Neural cell (in vitro differentiated cells): ENCODE measurements at regions not wholly inside any gene's neighbourhood (a gene's known extent, or its start where the extent isn't known, plus 50 kb on each side); places are given as distances from the start of the nearest gene placed in this dataset.

Experiments
- H2AFZ ChIP-seq: fragments of 200-600, 300-800 bp; sonication (generic), shearing (Covaris generic); 2 replicates; pipeline ENCODE4 v1.6.0; 2014; ENCODE audit warnings: low read depth, mild to moderate bottlenecking, antibody characterized with exemption, low read length, moderate library complexity
- H3F3A ChIP-seq: fragments of 200-600 bp; shearing (Covaris generic); 2 replicates; pipeline ENCODE4 v1.6.1; 2016; ENCODE audit warnings: mild to moderate bottlenecking, moderate library complexity, mixed read lengths, antibody characterized with exemption, low read length; ENCODE audit not compliant: insufficient read depth, poor library complexity, severe bottlenecking
- H3K27ac ChIP-seq: fragments of 200-600, 300-800 bp; sonication (generic), shearing (Covaris generic); 2 replicates; pipeline ENCODE4 v1.5.1; 2014; ENCODE audit warnings: mild to moderate bottlenecking, low read length, moderate library complexity
- H3K27me3 ChIP-seq: fragments of 300-800, 200-600 bp; sonication (generic), shearing (Covaris generic); 2 replicates; pipeline ENCODE4 v1.6.0; 2014; ENCODE audit warnings: mild to moderate bottlenecking, low read depth, low read length, moderate library complexity; ENCODE audit not compliant: insufficient read depth
- H3K36me3 ChIP-seq: fragments of 300-800, 200-600 bp; sonication (generic), shearing (Covaris generic); 2 replicates; pipeline ENCODE4 v1.5.1; 2014; ENCODE audit warnings: mild to moderate bottlenecking, antibody characterized with exemption, low read length, moderate library complexity; ENCODE audit not compliant: insufficient read depth
- H3K4me2 ChIP-seq: fragments of 300-800, 200-600 bp; sonication (generic), shearing (Covaris generic); 2 replicates; pipeline ENCODE4 v1.6.0; 2014; ENCODE audit warnings: mild to moderate bottlenecking, low read length
- H3K4me3 ChIP-seq: fragments of 300-800, 200-600 bp; sonication (generic), shearing (Covaris generic); 2 replicates; pipeline ENCODE4 v1.5.1; 2014; ENCODE audit warnings: mild to moderate bottlenecking, low read length, moderate library complexity
- H3K79me2 ChIP-seq: fragments of 200-600 bp; shearing (Covaris generic); replicated peaks from 2 replicates; pipeline ENCODE4 v1.6.0; 2014; ENCODE audit warnings: mild to moderate bottlenecking, low read length, moderate library complexity; ENCODE audit not compliant: insufficient read depth
- H3K9ac ChIP-seq: fragments of 300-800, 200-600 bp; sonication (generic), shearing (Covaris generic); 2 replicates; pipeline ENCODE4 v1.6.1; 2016; ENCODE audit warnings: mild to moderate bottlenecking, low read length, mixed read lengths
- H3K9me2 ChIP-seq: fragments of 200-600 bp; shearing (Covaris generic); 2 replicates; pipeline ENCODE4 v1.6.1; 2016; ENCODE audit warnings: mild to moderate bottlenecking, low read length, mixed read lengths; ENCODE audit not compliant: insufficient read depth
- H3K9me3 ChIP-seq: fragments of 200-600, 300-800 bp; sonication (generic), shearing (Covaris generic); 2 replicates; pipeline ENCODE4 v1.6.1; 2016; ENCODE audit warnings: mild to moderate bottlenecking, mixed run types, low read length, moderate library complexity, mixed read lengths
- H4K20me1 ChIP-seq: fragments of 200-600 bp; shearing (Covaris generic); 2 replicates; pipeline ENCODE4 v1.6.1; 2016; ENCODE audit warnings: mild to moderate bottlenecking, mixed run types; ENCODE audit not compliant: insufficient read depth
- EP300 ChIP-seq: fragments of 450-650 bp; conservative IDR thresholded peaks from 2 replicates; pipeline ENCODE4 v1.6.1; 2014; ENCODE audit warnings: antibody characterized with exemption, mild to moderate bottlenecking, moderate library complexity; ENCODE audit not compliant: poor library complexity, severe bottlenecking
- EZH2 ChIP-seq: fragments of 200-600, 300-800 bp; shearing (Covaris generic), sonication (generic); IDR thresholded peaks from 2 replicates; pipeline ENCODE4 v1.6.1; 2014; ENCODE audit warnings: antibody characterized with exemption, low read length, borderline replicate concordance, mild to moderate bottlenecking; ENCODE audit not compliant: insufficient read depth, poor library complexity, severe bottlenecking
- MXI1 ChIP-seq: fragments of 450-650 bp; conservative IDR thresholded peaks from 2 replicates; pipeline ENCODE4 v1.6.1; 2014; ENCODE audit warnings: antibody characterized with exemption, mild to moderate bottlenecking; ENCODE audit not compliant: poor library complexity, severe bottlenecking
- POLR2AphosphoS5 ChIP-seq: IDR thresholded peaks from 2 replicates; pipeline ENCODE4 v1.6.1; 2012
- RAD21 ChIP-seq: fragments of 450-650 bp; conservative IDR thresholded peaks from 2 replicates; pipeline ENCODE4 v1.6.1; 2014; ENCODE audit warnings: antibody characterized with exemption, mild to moderate bottlenecking, moderate library complexity
- SMC3 ChIP-seq: fragments of 450-650 bp; conservative IDR thresholded peaks from 2 replicates; pipeline ENCODE4 v1.6.1; 2014; ENCODE audit warnings: antibody characterized with exemption, mild to moderate bottlenecking, moderate library complexity; ENCODE audit not compliant: poor library complexity
- TAF1 ChIP-seq: IDR thresholded peaks from 2 replicates; pipeline ENCODE4 v1.6.1; 2012; ENCODE audit warnings: low read depth
- TF ChIP-seq, protein P1 (sequence below): IDR thresholded peaks from 2 replicates; pipeline ENCODE4 v1.6.1; 2012; ENCODE audit warnings: borderline replicate concordance
- TF ChIP-seq, protein P2 (sequence below): fragments of 450-650 bp; IDR thresholded peaks from 2 replicates; pipeline ENCODE4 v1.5.1; 2014; ENCODE audit warnings: antibody characterized with exemption, mild to moderate bottlenecking, moderate library complexity; ENCODE audit not compliant: poor library complexity, severe bottlenecking

DNA sequence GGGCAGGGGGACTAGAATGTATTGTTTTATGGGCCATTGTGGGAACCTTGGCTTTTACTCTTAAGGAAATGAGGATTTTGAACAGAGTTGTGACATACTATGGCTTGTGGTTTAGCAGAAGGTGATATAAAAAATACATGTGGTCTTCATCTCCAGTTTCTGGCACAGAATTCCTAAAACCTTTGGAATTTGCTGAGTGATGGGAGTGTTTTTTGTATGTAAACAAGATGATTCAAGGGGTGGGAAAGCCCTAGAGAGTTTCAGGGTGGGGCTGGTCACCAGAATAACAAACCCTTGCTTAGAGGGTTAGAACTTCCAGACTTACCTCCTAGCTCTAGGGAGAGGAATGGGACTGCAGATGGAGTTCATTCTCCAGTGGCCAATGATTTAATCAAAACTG is 316.1 kb downstream of the PHKB start:
- no peaks in the 10 kb centered on the region for H3K36me3 ChIP-seq
- H2AFZ ChIP-seq = no peak overlapping the region
- no peak for TF ChIP-seq MXI1
- TF ChIP-seq, protein P1, sequence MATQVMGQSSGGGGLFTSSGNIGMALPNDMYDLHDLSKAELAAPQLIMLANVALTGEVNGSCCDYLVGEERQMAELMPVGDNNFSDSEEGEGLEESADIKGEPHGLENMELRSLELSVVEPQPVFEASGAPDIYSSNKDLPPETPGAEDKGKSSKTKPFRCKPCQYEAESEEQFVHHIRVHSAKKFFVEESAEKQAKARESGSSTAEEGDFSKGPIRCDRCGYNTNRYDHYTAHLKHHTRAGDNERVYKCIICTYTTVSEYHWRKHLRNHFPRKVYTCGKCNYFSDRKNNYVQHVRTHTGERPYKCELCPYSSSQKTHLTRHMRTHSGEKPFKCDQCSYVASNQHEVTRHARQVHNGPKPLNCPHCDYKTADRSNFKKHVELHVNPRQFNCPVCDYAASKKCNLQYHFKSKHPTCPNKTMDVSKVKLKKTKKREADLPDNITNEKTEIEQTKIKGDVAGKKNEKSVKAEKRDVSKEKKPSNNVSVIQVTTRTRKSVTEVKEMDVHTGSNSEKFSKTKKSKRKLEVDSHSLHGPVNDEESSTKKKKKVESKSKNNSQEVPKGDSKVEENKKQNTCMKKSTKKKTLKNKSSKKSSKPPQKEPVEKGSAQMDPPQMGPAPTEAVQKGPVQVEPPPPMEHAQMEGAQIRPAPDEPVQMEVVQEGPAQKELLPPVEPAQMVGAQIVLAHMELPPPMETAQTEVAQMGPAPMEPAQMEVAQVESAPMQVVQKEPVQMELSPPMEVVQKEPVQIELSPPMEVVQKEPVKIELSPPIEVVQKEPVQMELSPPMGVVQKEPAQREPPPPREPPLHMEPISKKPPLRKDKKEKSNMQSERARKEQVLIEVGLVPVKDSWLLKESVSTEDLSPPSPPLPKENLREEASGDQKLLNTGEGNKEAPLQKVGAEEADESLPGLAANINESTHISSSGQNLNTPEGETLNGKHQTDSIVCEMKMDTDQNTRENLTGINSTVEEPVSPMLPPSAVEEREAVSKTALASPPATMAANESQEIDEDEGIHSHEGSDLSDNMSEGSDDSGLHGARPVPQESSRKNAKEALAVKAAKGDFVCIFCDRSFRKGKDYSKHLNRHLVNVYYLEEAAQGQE = no peak
- TF ChIP-seq, protein P2, sequence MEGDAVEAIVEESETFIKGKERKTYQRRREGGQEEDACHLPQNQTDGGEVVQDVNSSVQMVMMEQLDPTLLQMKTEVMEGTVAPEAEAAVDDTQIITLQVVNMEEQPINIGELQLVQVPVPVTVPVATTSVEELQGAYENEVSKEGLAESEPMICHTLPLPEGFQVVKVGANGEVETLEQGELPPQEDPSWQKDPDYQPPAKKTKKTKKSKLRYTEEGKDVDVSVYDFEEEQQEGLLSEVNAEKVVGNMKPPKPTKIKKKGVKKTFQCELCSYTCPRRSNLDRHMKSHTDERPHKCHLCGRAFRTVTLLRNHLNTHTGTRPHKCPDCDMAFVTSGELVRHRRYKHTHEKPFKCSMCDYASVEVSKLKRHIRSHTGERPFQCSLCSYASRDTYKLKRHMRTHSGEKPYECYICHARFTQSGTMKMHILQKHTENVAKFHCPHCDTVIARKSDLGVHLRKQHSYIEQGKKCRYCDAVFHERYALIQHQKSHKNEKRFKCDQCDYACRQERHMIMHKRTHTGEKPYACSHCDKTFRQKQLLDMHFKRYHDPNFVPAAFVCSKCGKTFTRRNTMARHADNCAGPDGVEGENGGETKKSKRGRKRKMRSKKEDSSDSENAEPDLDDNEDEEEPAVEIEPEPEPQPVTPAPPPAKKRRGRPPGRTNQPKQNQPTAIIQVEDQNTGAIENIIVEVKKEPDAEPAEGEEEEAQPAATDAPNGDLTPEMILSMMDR = no peak
- no peak for TF ChIP-seq EP300
- no peak for TF ChIP-seq POLR2AphosphoS5
- no peak for TF ChIP-seq EZH2
- no peak for TF ChIP-seq RAD21
- no peak for TF ChIP-seq SMC3
- TF ChIP-seq TAF1 = no peak

DNA sequence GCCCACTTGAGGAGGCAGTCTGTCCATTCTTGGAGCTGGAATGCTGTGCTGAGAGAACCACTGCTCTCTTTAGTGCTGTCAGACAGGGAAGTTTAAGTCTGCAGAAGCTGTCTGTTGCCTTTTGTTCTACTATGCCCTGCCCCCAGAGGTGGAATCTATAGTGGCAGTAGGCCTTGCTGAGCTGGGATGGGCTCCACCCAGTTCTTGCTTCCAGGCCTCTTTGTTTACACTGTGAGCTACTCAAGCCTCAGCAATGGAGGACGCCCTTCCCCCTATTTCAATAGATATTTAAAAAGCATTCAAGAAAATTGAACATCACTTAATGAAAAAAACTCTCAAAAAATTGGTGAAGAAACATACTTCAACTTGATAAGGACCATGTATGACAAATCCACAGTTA is 313.5 kb downstream of the PHKB start:
- no peaks in the 10 kb centered on the region for H3F3A ChIP-seq
- no peaks in the 10 kb centered on the region for H3K36me3 ChIP-seq
- no peaks in the 10 kb centered on the region for H4K20me1 ChIP-seq
- no peak overlapping the region for H2AFZ ChIP-seq
- H3K4me3 ChIP-seq = no peak overlapping the region
- no peaks in the 10 kb centered on the region for H3K9me2 ChIP-seq
- no peak overlapping the region for H3K9ac ChIP-seq
- H3K9me3 ChIP-seq = no peaks in the 10 kb centered on the region
- H3K27ac ChIP-seq = no peak overlapping the region
- H3K4me2 ChIP-seq = no peak overlapping the region
- no peaks in the 10 kb centered on the region for H3K27me3 ChIP-seq
- no peak for TF ChIP-seq EZH2
- TF ChIP-seq, protein P2 = no peak
- no peak for TF ChIP-seq SMC3
- TF ChIP-seq EP300 = no peak
- no peak for TF ChIP-seq TAF1
- TF ChIP-seq, protein P1 = no peak
- no peak for TF ChIP-seq MXI1
- H3K79me2 ChIP-seq = no peaks in the 10 kb centered on the region

More for the DNA sequence above, 316.1 kb downstream of the PHKB start:
- H3K27ac ChIP-seq = no peak overlapping the region
- no peak overlapping the region for H3K9ac ChIP-seq
- H4K20me1 ChIP-seq = no peaks in the 10 kb centered on the region
- no peaks in the 10 kb centered on the region for H3K9me3 ChIP-seq
- no peaks in the 10 kb centered on the region for H3K27me3 ChIP-seq
- H3K79me2 ChIP-seq = no peaks in the 10 kb centered on the region
- no peaks in the 10 kb centered on the region for H3K9me2 ChIP-seq
- no peak overlapping the region for H3K4me3 ChIP-seq
- H3K4me2 ChIP-seq = no peak overlapping the region
- H3F3A ChIP-seq = no peaks in the 10 kb centered on the region
